GM12878 (cell line): ENCODE measurements at regions not wholly inside any gene's neighbourhood (a gene's known extent, or its start where the extent isn't known, plus 50 kb on each side); places are given as distances from the start of the nearest gene placed in this dataset.

Source experiments
- ATAC-seq: fragments of 200-7000 bp; cut with Tn5 transposase; 3 replicates; pipeline ENCODE4 v1.9.1; 2020; ENCODE audit warnings: mild to moderate bottlenecking, moderate library complexity
- BruUV-seq: library from RNA; stranded (reverse); fragments of 400-500 nt; replicated peaks from 2 replicates; lab custom pipeline; 2021; lab: Mats Ljungman, UMichigan
- CTCF ChIA-PET: fragments of 300-600 bp; sonication (Branson Sonifier 250); formaldehyde crosslinking; extraction: SDS; loops from one replicate; lab custom pipeline; 2021; ENCODE audit warnings: inconsistent platforms; lab: Yijun Ruan, JAX
- POLR2A ChIA-PET: fragments of 350-600 bp; formaldehyde crosslinking; extraction: SDS; loops from one replicate; lab custom pipeline; 2021; ENCODE audit warnings: inconsistent platforms; lab: Charles Lee
- RAD21 ChIA-PET: fragments of 300-600 bp; sonication (Branson Sonifier 250); formaldehyde crosslinking; loops from one replicate; lab custom pipeline; 2023; ENCODE audit warnings: antibody characterized with exemption; ENCODE audit not compliant: unreplicated experiment; lab: Charles Lee
- SMC1A ChIA-PET: fragments of 300-600 bp; sonication (Branson Sonifier 250); formaldehyde crosslinking; loops from one replicate; lab custom pipeline; 2023; ENCODE audit not compliant: unreplicated experiment, uncharacterized antibody; lab: Charles Lee
- DNase-seq: peaks from one replicate; pipeline ENCODE4 v3.0.0-alpha.2; 2011; ENCODE audit warnings: low read depth, low spot score
- FAIRE-seq: peaks from 3 replicates; lab custom pipeline; 2011; peaks lifted over from hg19 to GRCh38; lab: Jason Lieb, UNC
- H2AFZ ChIP-seq: 2 replicates; pipeline ENCODE4 v1.6.0; 2011; ENCODE audit warnings: low read depth, low read length, control low read depth; ENCODE audit not compliant: control insufficient read depth
- H3K27ac ChIP-seq: 2 replicates; pipeline ENCODE4 v1.5.1; 2011; ENCODE audit warnings: control low read depth; ENCODE audit not compliant: control insufficient read depth, insufficient read depth
- H3K27me3 ChIP-seq, 2 experiments: replicated peaks in 1 of 2; 2 replicates each; pipeline versions ENCODE4 v1.6.0 to v1.6.1; 2011; ENCODE audit warnings: low read length in 1 of 2; ENCODE audit not compliant: control insufficient read depth in 2 of 2, insufficient read depth in 2 of 2
- H3K36me3 ChIP-seq, 2 experiments: 2 replicates each; pipeline ENCODE4 v1.5.1; 2011; ENCODE audit warnings: low read length in 1 of 2; ENCODE audit not compliant: control insufficient read depth in 2 of 2, insufficient read depth in 2 of 2
- H3K4me1 ChIP-seq: 2 replicates; pipeline ENCODE4 v1.6.1; 2011; ENCODE audit warnings: mild to moderate bottlenecking, low read length, moderate library complexity, mixed read lengths; ENCODE audit not compliant: control insufficient read depth, insufficient read depth
- H3K4me2 ChIP-seq: 2 replicates; pipeline ENCODE4 v1.6.0; 2011; ENCODE audit warnings: control low read depth; ENCODE audit not compliant: control insufficient read depth, insufficient read depth
- H3K4me3 ChIP-seq: fragments of 200-600 bp; sonication (generic); 2 replicates; pipeline ENCODE4 v1.5.1; 2016
- H3K79me2 ChIP-seq: 2 replicates; pipeline ENCODE4 v1.6.0; 2011; ENCODE audit warnings: low read length; ENCODE audit not compliant: control insufficient read depth, insufficient read depth
- H3K9ac ChIP-seq: 2 replicates; pipeline ENCODE4 v1.8.0; 2011; ENCODE audit warnings: low read length, control low read depth, mixed read lengths; ENCODE audit not compliant: control insufficient read depth, insufficient read depth
- H3K9me3 ChIP-seq: replicated peaks from 3 replicates; pipeline ENCODE4 v1.5.1; 2011; ENCODE audit warnings: mild to moderate bottlenecking, low read length; ENCODE audit not compliant: control insufficient read depth, insufficient read depth
- H4K20me1 ChIP-seq: 2 replicates; pipeline ENCODE4 v1.6.0; 2011; ENCODE audit not compliant: control insufficient read depth, insufficient read depth
- ATF7 ChIP-seq: fragments of 450-650 bp; IDR thresholded peaks from 2 replicates; pipeline ENCODE4 v1.6.1; 2016; ENCODE audit warnings: low read depth, mild to moderate bottlenecking
- CEBPB ChIP-seq, 2 experiments: fragments of 150-350 bp in 1 of 2; IDR thresholded peaks; 2 replicates each; pipeline ENCODE4 v1.6.1; 2012 to 2014; ENCODE audit warnings: low read depth in 2 of 2, low read length in 2 of 2, borderline replicate concordance in 1 of 2, inconsistent platforms in 1 of 2
- CREB1 ChIP-seq: IDR thresholded peaks from 2 replicates; pipeline ENCODE4 v1.6.1; 2012; ENCODE audit warnings: low read depth, mild to moderate bottlenecking, inconsistent platforms
- ETV6 ChIP-seq, 2 experiments: fragments of 450-650 bp in 1 of 2; IDR thresholded peaks in 1 of 2; conservative IDR thresholded peaks in 1 of 2; 2 replicates each; pipeline ENCODE4 v1.6.1; 2014; ENCODE audit warnings: antibody characterized with exemption in 1 of 2, borderline replicate concordance in 1 of 2, low read depth in 1 of 2, mild to moderate bottlenecking in 1 of 2, moderate library complexity in 1 of 2
- EZH2 ChIP-seq: IDR thresholded peaks from 2 replicates; pipeline ENCODE4 v1.6.1; 2012; ENCODE audit warnings: low read depth, mild to moderate bottlenecking, control low read depth, inconsistent platforms, low read length, borderline replicate concordance; ENCODE audit not compliant: control insufficient read depth
- GABPA ChIP-seq: IDR thresholded peaks from 2 replicates; pipeline ENCODE4 v1.6.1; 2014; ENCODE audit warnings: antibody characterized with exemption, low read depth, mild to moderate bottlenecking, inconsistent platforms
- HCFC1 ChIP-seq: fragments of 150-350 bp; IDR thresholded peaks from 2 replicates; pipeline ENCODE4 v1.6.1; 2014; ENCODE audit warnings: low read length
- HDAC6 ChIP-seq: fragments of 200-600 bp; sonication (generic); IDR thresholded peaks from one replicate; pipeline ENCODE4 v1.8.0; 2017; ENCODE audit warnings: antibody characterized with exemption; ENCODE audit not compliant: unreplicated experiment
- MYB ChIP-seq: fragments of 150-350 bp; IDR thresholded peaks from 2 replicates; pipeline ENCODE4 v1.6.1; 2014; ENCODE audit warnings: mild to moderate bottlenecking, low read depth, low read length, borderline replicate concordance
- NFXL1 ChIP-seq: fragments of 450-650 bp; IDR thresholded peaks from 2 replicates; pipeline ENCODE4 v1.6.1; 2017; ENCODE audit warnings: antibody characterized with exemption, mild to moderate bottlenecking, borderline replicate concordance
- NFYB ChIP-seq: IDR thresholded peaks from 2 replicates; pipeline ENCODE4 v1.6.1; 2011; ENCODE audit warnings: low read depth, mild to moderate bottlenecking, low read length, improper control_type of control experiment, moderate library complexity; ENCODE audit not compliant: insufficient read depth
- NR2F1 ChIP-seq: fragments of 450-650 bp; conservative IDR thresholded peaks from 2 replicates; pipeline ENCODE4 v1.6.1; 2017; ENCODE audit warnings: mild to moderate bottlenecking
- NRF1 ChIP-seq: conservative IDR thresholded peaks from 2 replicates; pipeline ENCODE4 v1.6.1; 2011; ENCODE audit warnings: mild to moderate bottlenecking, low read depth, low read length, improper control_type of control experiment
- POU2F2 ChIP-seq: IDR thresholded peaks from 3 replicates; pipeline ENCODE4 v1.6.1; 2011; ENCODE audit warnings: low read depth, mild to moderate bottlenecking, low read length, borderline replicate concordance
- RELA ChIP-seq: fragments of 450-650 bp; IDR thresholded peaks from 2 replicates; pipeline ENCODE4 v1.8.0; 2014; ENCODE audit warnings: borderline replicate concordance; ENCODE audit not compliant: partially characterized antibody
- SREBF1 ChIP-seq: IDR thresholded peaks from 2 replicates; pipeline ENCODE4 v1.6.1; 2012; ENCODE audit warnings: mild to moderate bottlenecking, low read length
- TCF12 ChIP-seq: IDR thresholded peaks from 2 replicates; pipeline ENCODE4 v1.6.1; 2011; ENCODE audit warnings: low read depth, mild to moderate bottlenecking, low read length
- YBX1 ChIP-seq: fragments of 450-650 bp; IDR thresholded peaks from 2 replicates; pipeline ENCODE4 v1.6.1; 2016; ENCODE audit warnings: antibody characterized with exemption
- ZNF207 ChIP-seq: fragments of 450-650 bp; IDR thresholded peaks from 2 replicates; pipeline ENCODE4 v1.6.1; 2014; ENCODE audit warnings: antibody characterized with exemption, mild to moderate bottlenecking, borderline replicate concordance
- ZNF384 ChIP-seq: IDR thresholded peaks from 2 replicates; pipeline ENCODE4 v1.6.1; 2012; ENCODE audit warnings: low read depth, mild to moderate bottlenecking, low read length, improper control_type of control experiment, borderline replicate concordance
- WGBS: methylation state at CpG from one replicate; pipeline ENCODE4 v1.1.6; 2016; ENCODE audit warnings: low lambda C conversion rate; ENCODE audit not compliant: insufficient replicate concordance, insufficient coverage; ENCODE audit errors: missing lambda C conversion rate; 5-methylcytosine and 5-hydroxymethylcytosine counted together
- in situ Hi-C: fragments of 300-500 bp; cut with MboI; formaldehyde crosslinking; loops from 9 replicates; pipeline ENCODE4 v1.14.3; 2018; ENCODE audit warnings: mixed read lengths
- intact Hi-C: fragments of 100-400 bp; cut with micrococcal nuclease; formaldehyde crosslinking; loops from one replicate; pipeline ENCODE4 v1.14.2; 2022; ENCODE audit not compliant: unreplicated experiment
- TF ChIP-seq, protein P1 (sequence below): fragments of 450-650 bp; IDR thresholded peaks from 2 replicates; pipeline ENCODE4 v1.6.1; 2016; ENCODE audit warnings: mild to moderate bottlenecking
- TF ChIP-seq, protein P2 (sequence below): IDR thresholded peaks from 2 replicates; pipeline ENCODE4 v1.6.1; 2011; ENCODE audit warnings: borderline replicate concordance, low read depth, mild to moderate bottlenecking, moderate library complexity, mixed read lengths, low read length; ENCODE audit not compliant: insufficient read depth; ENCODE audit errors: extremely low read length

DNA sequence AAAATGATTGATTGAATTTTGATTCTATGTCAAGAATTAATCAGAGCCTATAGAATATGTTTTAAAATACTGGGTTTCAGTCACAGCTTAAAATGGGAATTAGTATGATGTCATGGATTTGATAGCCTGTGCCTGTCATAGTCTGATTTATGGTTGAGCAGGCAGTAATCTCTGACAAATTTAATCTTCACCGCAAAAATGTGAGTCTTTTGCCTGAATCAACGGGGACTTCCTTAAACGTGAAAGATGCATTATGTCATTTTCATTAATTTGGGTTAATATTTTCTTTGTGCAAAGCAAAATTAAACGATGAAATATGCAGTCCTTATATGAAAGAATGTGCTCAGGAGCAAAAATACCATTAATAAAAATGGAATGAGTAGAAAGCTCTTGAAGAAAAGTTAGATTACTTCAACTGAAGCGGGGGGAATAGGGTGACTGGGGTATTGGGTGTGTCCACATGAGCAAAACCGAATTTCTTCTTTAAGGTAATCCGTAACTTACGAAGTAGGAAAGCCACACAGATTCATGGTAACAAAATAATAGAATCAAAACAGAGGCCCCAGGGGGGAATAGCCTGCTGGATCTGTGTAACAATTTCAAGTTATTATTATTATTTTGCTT lies 339.6 kb upstream of the NOX3 start:
- POLR2A ChIA-PET, result no interaction called here

DNA sequence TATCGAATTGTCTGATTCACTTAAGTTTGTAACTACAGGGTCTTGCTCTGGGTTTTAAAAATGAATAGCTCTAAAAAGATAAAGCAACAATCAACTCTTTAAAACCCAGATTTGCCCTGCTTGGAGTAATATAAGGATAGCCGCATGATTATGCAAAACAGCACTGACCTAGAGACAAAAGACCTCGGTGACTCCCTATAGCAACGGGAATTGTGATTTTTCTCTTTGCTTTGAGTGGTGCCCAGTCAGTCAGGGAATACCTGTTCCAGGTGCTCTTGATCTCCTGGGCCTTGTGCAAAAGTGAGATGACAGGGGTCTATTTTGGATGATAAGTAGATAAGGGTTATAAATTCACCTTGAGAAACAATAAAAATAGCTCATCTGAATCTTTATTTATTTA lies 336.3 kb upstream of the NOX3 start:
- CTCF ChIA-PET, result interaction anchor here (0.6 kb wide), 1 partner anchor 781 kb away, joined by 3 read pairs; no protein-coding TSS in a partner anchor
- intact Hi-C loops (no loop called here), in situ Hi-C loops (no loop called here)
- no peaks in the 10 kb centered on the region for H3K4me1 ChIP-seq
- no peak overlapping the region for H3K27ac ChIP-seq
- H3K36me3 ChIP-seq, result no peaks in the 10 kb centered on the region
- POLR2A ChIA-PET, result no interaction called here
- no peak overlapping the region for H3K4me2 ChIP-seq
- 55% methylated on average over 4 of the region's 4 CpGs for WGBS
- H3K9me3 ChIP-seq, result no peaks in the 10 kb centered on the region
- RAD21 ChIA-PET, result no interaction called here
- ATAC-seq (no peak), DNase-seq (no peak), FAIRE-seq (no peak)
- no peak overlapping the region for H3K9ac ChIP-seq
- H3K79me2 ChIP-seq, result no peaks in the 10 kb centered on the region
- SMC1A ChIA-PET, result interaction anchor here (0.6 kb wide), 1 partner anchor 138 kb away, joined by 3 read pairs; no protein-coding TSS in a partner anchor
- BruUV-seq, result no TSS peak
- H3K27me3 ChIP-seq, result no peaks in the 10 kb centered on the region
- no peak overlapping the region for H2AFZ ChIP-seq
- H3K4me3 ChIP-seq, result no peak overlapping the region
- no peaks in the 10 kb centered on the region for H4K20me1 ChIP-seq
- no peak for TF ChIP-seq ATF7
- TF ChIP-seq, protein P1, sequence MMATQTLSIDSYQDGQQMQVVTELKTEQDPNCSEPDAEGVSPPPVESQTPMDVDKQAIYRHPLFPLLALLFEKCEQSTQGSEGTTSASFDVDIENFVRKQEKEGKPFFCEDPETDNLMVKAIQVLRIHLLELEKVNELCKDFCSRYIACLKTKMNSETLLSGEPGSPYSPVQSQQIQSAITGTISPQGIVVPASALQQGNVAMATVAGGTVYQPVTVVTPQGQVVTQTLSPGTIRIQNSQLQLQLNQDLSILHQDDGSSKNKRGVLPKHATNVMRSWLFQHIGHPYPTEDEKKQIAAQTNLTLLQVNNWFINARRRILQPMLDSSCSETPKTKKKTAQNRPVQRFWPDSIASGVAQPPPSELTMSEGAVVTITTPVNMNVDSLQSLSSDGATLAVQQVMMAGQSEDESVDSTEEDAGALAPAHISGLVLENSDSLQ, result no peak
- TF ChIP-seq NRF1, result no peak
- TF ChIP-seq MYB, result no peak
- TF ChIP-seq ZNF384, result no peak
- no peak for TF ChIP-seq HDAC6
- TF ChIP-seq SREBF1, result no peak
- no peak for TF ChIP-seq CEBPB (IDR thresholded peaks at IDR 0.05; ENCODE audit: borderline replicate concordance in 1 of 2, low read depth in 2 of 2, low read length in 2 of 2)
- no peak for TF ChIP-seq CREB1
- TF ChIP-seq YBX1, result no peak
- TF ChIP-seq, protein P2, sequence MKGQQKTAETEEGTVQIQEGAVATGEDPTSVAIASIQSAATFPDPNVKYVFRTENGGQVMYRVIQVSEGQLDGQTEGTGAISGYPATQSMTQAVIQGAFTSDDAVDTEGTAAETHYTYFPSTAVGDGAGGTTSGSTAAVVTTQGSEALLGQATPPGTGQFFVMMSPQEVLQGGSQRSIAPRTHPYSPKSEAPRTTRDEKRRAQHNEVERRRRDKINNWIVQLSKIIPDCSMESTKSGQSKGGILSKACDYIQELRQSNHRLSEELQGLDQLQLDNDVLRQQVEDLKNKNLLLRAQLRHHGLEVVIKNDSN, result no peak

More for the DNA sequence above, 339.6 kb upstream of the NOX3 start:
- no peaks in the 10 kb centered on the region for H4K20me1 ChIP-seq
- ChIA-PET CTCF (no interaction called here), SMC1A (no interaction called here), RAD21 (no interaction called here)
- no peaks in the 10 kb centered on the region for H3K4me1 ChIP-seq
- no peak overlapping the region for H3K4me2 ChIP-seq
- intact Hi-C loops (no loop called here), in situ Hi-C loops (no loop called here)
- no peaks in the 10 kb centered on the region for H3K9me3 ChIP-seq
- whole genome bisulfite sequencing, result 23% methylated on average over 8 of the region's 8 CpGs
- no peaks in the 10 kb centered on the region for H3K27me3 ChIP-seq
- TF ChIP-seq POU2F2, result no peak
- TF ChIP-seq EZH2, result no peak
- no peak for TF ChIP-seq NFXL1
- no peak for TF ChIP-seq RELA
- TF ChIP-seq TCF12, result no peak
- TF ChIP-seq NFYB, result no peak
- no peak for TF ChIP-seq ETV6 (conservative IDR thresholded peaks at IDR 0.05 in 1 of 2, IDR thresholded peaks at IDR 0.05 in 1 of 2; ENCODE audit: borderline replicate concordance in 1 of 2, low read depth in 1 of 2)
- TF ChIP-seq HCFC1, result no peak
- no peak for TF ChIP-seq ZNF207
- no peak for TF ChIP-seq NR2F1
- TF ChIP-seq GABPA, result no peak
- no TSS peak for BruUV-seq
- H2AFZ ChIP-seq, result no peak overlapping the region
- DNase-seq (no peak), ATAC-seq (no peak), FAIRE-seq (no peak)
- H3K36me3 ChIP-seq, result no peaks in the 10 kb centered on the region
- no peaks in the 10 kb centered on the region for H3K79me2 ChIP-seq
- no peak overlapping the region for H3K4me3 ChIP-seq
- H3K9ac ChIP-seq, result no peak overlapping the region
- H3K27ac ChIP-seq, result no peak overlapping the region
